Neural cell (in vitro differentiated cells): ENCODE measurements at regions not wholly inside any gene's neighbourhood (a gene's known extent, or its start where the extent isn't known, plus 50 kb on each side); places are given as distances from the start of the nearest gene placed in this dataset.

Experiments used
- H2AFZ ChIP-seq: fragments of 200-600, 300-800 bp; sonication (generic), shearing (Covaris generic); 2 replicates; pipeline ENCODE4 v1.6.0; 2014; ENCODE audit warnings: low read depth, mild to moderate bottlenecking, antibody characterized with exemption, low read length, moderate library complexity
- H3F3A ChIP-seq: fragments of 200-600 bp; shearing (Covaris generic); 2 replicates; pipeline ENCODE4 v1.6.1; 2016; ENCODE audit warnings: mild to moderate bottlenecking, moderate library complexity, mixed read lengths, antibody characterized with exemption, low read length; ENCODE audit not compliant: insufficient read depth, poor library complexity, severe bottlenecking
- H3K27ac ChIP-seq: fragments of 200-600, 300-800 bp; sonication (generic), shearing (Covaris generic); 2 replicates; pipeline ENCODE4 v1.5.1; 2014; ENCODE audit warnings: mild to moderate bottlenecking, low read length, moderate library complexity
- H3K27me3 ChIP-seq: fragments of 300-800, 200-600 bp; sonication (generic), shearing (Covaris generic); 2 replicates; pipeline ENCODE4 v1.6.0; 2014; ENCODE audit warnings: mild to moderate bottlenecking, low read depth, low read length, moderate library complexity; ENCODE audit not compliant: insufficient read depth
- H3K36me3 ChIP-seq: fragments of 300-800, 200-600 bp; sonication (generic), shearing (Covaris generic); 2 replicates; pipeline ENCODE4 v1.5.1; 2014; ENCODE audit warnings: mild to moderate bottlenecking, antibody characterized with exemption, low read length, moderate library complexity; ENCODE audit not compliant: insufficient read depth
- H3K4me2 ChIP-seq: fragments of 300-800, 200-600 bp; sonication (generic), shearing (Covaris generic); 2 replicates; pipeline ENCODE4 v1.6.0; 2014; ENCODE audit warnings: mild to moderate bottlenecking, low read length
- H3K4me3 ChIP-seq: fragments of 300-800, 200-600 bp; sonication (generic), shearing (Covaris generic); 2 replicates; pipeline ENCODE4 v1.5.1; 2014; ENCODE audit warnings: mild to moderate bottlenecking, low read length, moderate library complexity
- H3K79me2 ChIP-seq: fragments of 200-600 bp; shearing (Covaris generic); replicated peaks from 2 replicates; pipeline ENCODE4 v1.6.0; 2014; ENCODE audit warnings: mild to moderate bottlenecking, low read length, moderate library complexity; ENCODE audit not compliant: insufficient read depth
- H3K9ac ChIP-seq: fragments of 300-800, 200-600 bp; sonication (generic), shearing (Covaris generic); 2 replicates; pipeline ENCODE4 v1.6.1; 2016; ENCODE audit warnings: mild to moderate bottlenecking, low read length, mixed read lengths
- H3K9me2 ChIP-seq: fragments of 200-600 bp; shearing (Covaris generic); 2 replicates; pipeline ENCODE4 v1.6.1; 2016; ENCODE audit warnings: mild to moderate bottlenecking, low read length, mixed read lengths; ENCODE audit not compliant: insufficient read depth
- H3K9me3 ChIP-seq: fragments of 200-600, 300-800 bp; sonication (generic), shearing (Covaris generic); 2 replicates; pipeline ENCODE4 v1.6.1; 2016; ENCODE audit warnings: mild to moderate bottlenecking, mixed run types, low read length, moderate library complexity, mixed read lengths
- H4K20me1 ChIP-seq: fragments of 200-600 bp; shearing (Covaris generic); 2 replicates; pipeline ENCODE4 v1.6.1; 2016; ENCODE audit warnings: mild to moderate bottlenecking, mixed run types; ENCODE audit not compliant: insufficient read depth
- EP300 ChIP-seq: fragments of 450-650 bp; conservative IDR thresholded peaks from 2 replicates; pipeline ENCODE4 v1.6.1; 2014; ENCODE audit warnings: antibody characterized with exemption, mild to moderate bottlenecking, moderate library complexity; ENCODE audit not compliant: poor library complexity, severe bottlenecking
- EZH2 ChIP-seq: fragments of 200-600, 300-800 bp; shearing (Covaris generic), sonication (generic); IDR thresholded peaks from 2 replicates; pipeline ENCODE4 v1.6.1; 2014; ENCODE audit warnings: antibody characterized with exemption, low read length, borderline replicate concordance, mild to moderate bottlenecking; ENCODE audit not compliant: insufficient read depth, poor library complexity, severe bottlenecking
- MXI1 ChIP-seq: fragments of 450-650 bp; conservative IDR thresholded peaks from 2 replicates; pipeline ENCODE4 v1.6.1; 2014; ENCODE audit warnings: antibody characterized with exemption, mild to moderate bottlenecking; ENCODE audit not compliant: poor library complexity, severe bottlenecking
- POLR2AphosphoS5 ChIP-seq: IDR thresholded peaks from 2 replicates; pipeline ENCODE4 v1.6.1; 2012
- RAD21 ChIP-seq: fragments of 450-650 bp; conservative IDR thresholded peaks from 2 replicates; pipeline ENCODE4 v1.6.1; 2014; ENCODE audit warnings: antibody characterized with exemption, mild to moderate bottlenecking, moderate library complexity
- SMC3 ChIP-seq: fragments of 450-650 bp; conservative IDR thresholded peaks from 2 replicates; pipeline ENCODE4 v1.6.1; 2014; ENCODE audit warnings: antibody characterized with exemption, mild to moderate bottlenecking, moderate library complexity; ENCODE audit not compliant: poor library complexity
- TAF1 ChIP-seq: IDR thresholded peaks from 2 replicates; pipeline ENCODE4 v1.6.1; 2012; ENCODE audit warnings: low read depth
- TF ChIP-seq, protein P1 (sequence below): fragments of 450-650 bp; IDR thresholded peaks from 2 replicates; pipeline ENCODE4 v1.5.1; 2014; ENCODE audit warnings: antibody characterized with exemption, mild to moderate bottlenecking, moderate library complexity; ENCODE audit not compliant: poor library complexity, severe bottlenecking
- TF ChIP-seq, protein P2 (sequence below): IDR thresholded peaks from 2 replicates; pipeline ENCODE4 v1.6.1; 2012; ENCODE audit warnings: borderline replicate concordance

- no peaks in the 10 kb centered on the region for H3K27me3 ChIP-seq
- H3F3A ChIP-seq, result no peaks in the 10 kb centered on the region
- TF ChIP-seq, protein P1, sequence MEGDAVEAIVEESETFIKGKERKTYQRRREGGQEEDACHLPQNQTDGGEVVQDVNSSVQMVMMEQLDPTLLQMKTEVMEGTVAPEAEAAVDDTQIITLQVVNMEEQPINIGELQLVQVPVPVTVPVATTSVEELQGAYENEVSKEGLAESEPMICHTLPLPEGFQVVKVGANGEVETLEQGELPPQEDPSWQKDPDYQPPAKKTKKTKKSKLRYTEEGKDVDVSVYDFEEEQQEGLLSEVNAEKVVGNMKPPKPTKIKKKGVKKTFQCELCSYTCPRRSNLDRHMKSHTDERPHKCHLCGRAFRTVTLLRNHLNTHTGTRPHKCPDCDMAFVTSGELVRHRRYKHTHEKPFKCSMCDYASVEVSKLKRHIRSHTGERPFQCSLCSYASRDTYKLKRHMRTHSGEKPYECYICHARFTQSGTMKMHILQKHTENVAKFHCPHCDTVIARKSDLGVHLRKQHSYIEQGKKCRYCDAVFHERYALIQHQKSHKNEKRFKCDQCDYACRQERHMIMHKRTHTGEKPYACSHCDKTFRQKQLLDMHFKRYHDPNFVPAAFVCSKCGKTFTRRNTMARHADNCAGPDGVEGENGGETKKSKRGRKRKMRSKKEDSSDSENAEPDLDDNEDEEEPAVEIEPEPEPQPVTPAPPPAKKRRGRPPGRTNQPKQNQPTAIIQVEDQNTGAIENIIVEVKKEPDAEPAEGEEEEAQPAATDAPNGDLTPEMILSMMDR, result no peak
- TF ChIP-seq EZH2 (no peak), POLR2AphosphoS5 (no peak), SMC3 (no peak), EP300 (no peak), RAD21 (no peak)
- TF ChIP-seq, protein P2, sequence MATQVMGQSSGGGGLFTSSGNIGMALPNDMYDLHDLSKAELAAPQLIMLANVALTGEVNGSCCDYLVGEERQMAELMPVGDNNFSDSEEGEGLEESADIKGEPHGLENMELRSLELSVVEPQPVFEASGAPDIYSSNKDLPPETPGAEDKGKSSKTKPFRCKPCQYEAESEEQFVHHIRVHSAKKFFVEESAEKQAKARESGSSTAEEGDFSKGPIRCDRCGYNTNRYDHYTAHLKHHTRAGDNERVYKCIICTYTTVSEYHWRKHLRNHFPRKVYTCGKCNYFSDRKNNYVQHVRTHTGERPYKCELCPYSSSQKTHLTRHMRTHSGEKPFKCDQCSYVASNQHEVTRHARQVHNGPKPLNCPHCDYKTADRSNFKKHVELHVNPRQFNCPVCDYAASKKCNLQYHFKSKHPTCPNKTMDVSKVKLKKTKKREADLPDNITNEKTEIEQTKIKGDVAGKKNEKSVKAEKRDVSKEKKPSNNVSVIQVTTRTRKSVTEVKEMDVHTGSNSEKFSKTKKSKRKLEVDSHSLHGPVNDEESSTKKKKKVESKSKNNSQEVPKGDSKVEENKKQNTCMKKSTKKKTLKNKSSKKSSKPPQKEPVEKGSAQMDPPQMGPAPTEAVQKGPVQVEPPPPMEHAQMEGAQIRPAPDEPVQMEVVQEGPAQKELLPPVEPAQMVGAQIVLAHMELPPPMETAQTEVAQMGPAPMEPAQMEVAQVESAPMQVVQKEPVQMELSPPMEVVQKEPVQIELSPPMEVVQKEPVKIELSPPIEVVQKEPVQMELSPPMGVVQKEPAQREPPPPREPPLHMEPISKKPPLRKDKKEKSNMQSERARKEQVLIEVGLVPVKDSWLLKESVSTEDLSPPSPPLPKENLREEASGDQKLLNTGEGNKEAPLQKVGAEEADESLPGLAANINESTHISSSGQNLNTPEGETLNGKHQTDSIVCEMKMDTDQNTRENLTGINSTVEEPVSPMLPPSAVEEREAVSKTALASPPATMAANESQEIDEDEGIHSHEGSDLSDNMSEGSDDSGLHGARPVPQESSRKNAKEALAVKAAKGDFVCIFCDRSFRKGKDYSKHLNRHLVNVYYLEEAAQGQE, result no peak
- no peak overlapping the region for H3K4me3 ChIP-seq
- H3K79me2 ChIP-seq, result no peaks in the 10 kb centered on the region
- H3K27ac ChIP-seq, result no peak overlapping the region
- H2AFZ ChIP-seq, result no peak overlapping the region
- H3K9me3 ChIP-seq, result no peaks in the 10 kb centered on the region
- H3K36me3 ChIP-seq, result no peaks in the 10 kb centered on the region
- H3K9ac ChIP-seq, result no peak overlapping the region
- H3K4me2 ChIP-seq, result no peak overlapping the region
- no peaks in the 10 kb centered on the region for H4K20me1 ChIP-seq
- H3K9me2 ChIP-seq, result no peaks in the 10 kb centered on the region
Measured at GRCh38 chr1:78231894-78232293, 186.1 kb downstream of the GIPC2 start.

- Histone ChIP-seq H2AFZ (no peak overlapping the region), H3K79me2 (no peaks in the 10 kb centered on the region), H3K9me3 (no peaks in the 10 kb centered on the region), H3K27me3 (no peaks in the 10 kb centered on the region), H3K4me3 (no peak overlapping the region), H3K4me2 (no peak overlapping the region), H3K36me3 (no peaks in the 10 kb centered on the region), H3F3A (no peaks in the 10 kb centered on the region), H3K9ac (no peak overlapping the region), H4K20me1 (no peaks in the 10 kb centered on the region), H3K27ac (no peak overlapping the region), H3K9me2 (no peaks in the 10 kb centered on the region)
- TF ChIP-seq MXI1 (no peak), POLR2AphosphoS5 (no peak), EP300 (no peak), EZH2 (no peak), TAF1 (no peak), SMC3 (no peak), RAD21 (no peak)
- TF ChIP-seq, protein P2, result no peak
- TF ChIP-seq, protein P1, result no peak
Measured at GRCh38 chr1:78232630-78233029, 186.9 kb downstream of the GIPC2 start.
